ENCODE measurements at regions not wholly inside any gene's neighbourhood (a gene's known extent, or its start where the extent isn't known, plus 50 kb on each side); places are given as distances from the start of the nearest gene placed in this dataset.

GRCh38 chr2:67221266-67221665 is 175.9 kb upstream of the ETAA1 start:
- no peak overlapping the region for H2AFZ ChIP-seq (ENCODE audit: low read depth, low read length)
- intact Hi-C loops (cut with micrococcal nuclease): no loop called here
- ChIA-PET POLR2A (no interaction called here), CTCF (interaction anchor here (1.0 to 1.3 kb wide), 3 partner anchors 52 to 619 kb away, joined by 3 to 4 read pairs (median 3); no protein-coding TSS in a partner anchor)
- no peaks in the 10 kb centered on the region for H4K20me1 ChIP-seq (replicated peaks; ENCODE audit: control insufficient read depth, extremely low read depth, insufficient read depth, low read length)
- no peaks in the 10 kb centered on the region for H3K27me3 ChIP-seq (ENCODE audit: control insufficient read depth in 2 of 2, insufficient read depth in 2 of 2, low read length in 2 of 2)
- FAIRE-seq (no peak), DNase-seq (ENCODE audit: low read depth, low spot score) (no peak)
- no peak overlapping the region for H3K9ac ChIP-seq (replicated peaks; ENCODE audit: extremely low read depth, insufficient read depth, low read length)
- H3K9me1 ChIP-seq (replicated peaks; ENCODE audit: control insufficient read depth, extremely low read depth, insufficient read depth, low read length): no peaks in the 10 kb centered on the region
- no peak for TF ChIP-seq MYC (IDR thresholded peaks at IDR 0.05; ENCODE audit: low read depth, low read length)
- H3K4me3 ChIP-seq (replicated peaks in 1 of 3; ENCODE audit: insufficient read depth in 1 of 3, low read depth in 1 of 3, low read length in 3 of 3): no peak overlapping the region
- H3K36me3 ChIP-seq (ENCODE audit: control insufficient read depth in 2 of 2, extremely low read depth in 1 of 2, insufficient read depth in 2 of 2, low read length in 2 of 2): no peaks in the 10 kb centered on the region
- H3K9me3 ChIP-seq (replicated peaks; ENCODE audit: control insufficient read depth, insufficient read depth, low read length): no peaks in the 10 kb centered on the region
- no peaks in the 10 kb centered on the region for H3K4me1 ChIP-seq (ENCODE audit: control insufficient read depth, extremely low read depth, insufficient read depth, low read length)
- dilution Hi-C loops (cut with MboI; ENCODE audit: extremely low pct_ligation_motif_present, low sequenced_read_pairs): no loop called here
- no peaks in the 10 kb centered on the region for H3K79me2 ChIP-seq (ENCODE audit: control insufficient read depth, insufficient read depth, low read length)
- H3K4me2 ChIP-seq (ENCODE audit: insufficient read depth, low read length): no peak overlapping the region
- no TSS peak for BruUV-seq (replicated peaks)
- no peak overlapping the region for H3K27ac ChIP-seq (ENCODE audit: insufficient read depth, low read depth, low read length)

DNA sequence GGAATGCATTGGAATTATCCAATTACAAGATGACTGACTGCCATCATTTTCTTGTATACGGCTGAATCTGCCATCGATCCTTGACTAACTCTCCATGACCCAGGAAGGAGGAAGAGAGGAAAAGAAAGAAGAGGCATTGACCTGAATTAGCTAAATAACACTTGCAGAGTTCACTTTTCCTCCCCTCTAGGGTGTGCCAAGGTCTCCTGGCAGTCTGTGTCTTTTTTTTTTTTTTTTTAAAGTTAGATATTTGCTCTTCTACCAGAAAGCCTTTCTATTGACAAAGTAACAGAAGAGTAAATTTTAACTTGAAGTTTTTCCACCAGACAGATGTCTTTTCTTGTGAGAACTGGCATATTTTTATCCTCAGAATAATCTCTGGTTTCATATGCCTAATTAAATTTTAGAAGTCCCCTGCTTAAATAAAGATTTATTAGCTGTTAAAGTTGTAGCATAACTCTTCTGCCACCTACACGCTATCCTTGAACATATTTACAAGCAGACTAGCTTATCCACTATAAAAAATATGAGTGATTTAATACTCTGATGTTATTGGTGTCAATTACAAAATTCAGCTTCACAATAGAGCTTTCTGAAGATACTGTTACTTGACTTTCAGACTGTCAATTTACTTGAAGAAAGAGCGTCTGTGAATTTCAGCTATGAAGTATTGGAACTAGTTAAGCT is 171.7 kb upstream of the ETAA1 start:
- Histone ChIP-seq H3K4me2 (ENCODE audit: insufficient read depth, low read length) (no peak overlapping the region), H2AFZ (ENCODE audit: low read depth, low read length) (no peak overlapping the region), H3K9ac (replicated peaks; ENCODE audit: extremely low read depth, insufficient read depth, low read length) (no peak overlapping the region), H3K4me1 (ENCODE audit: control insufficient read depth, extremely low read depth, insufficient read depth, low read length) (no peaks in the 10 kb centered on the region), H4K20me1 (replicated peaks; ENCODE audit: control insufficient read depth, extremely low read depth, insufficient read depth, low read length) (no peaks in the 10 kb centered on the region), H3K9me3 (replicated peaks; ENCODE audit: control insufficient read depth, insufficient read depth, low read length) (no peaks in the 10 kb centered on the region), H3K27ac (ENCODE audit: insufficient read depth, low read depth, low read length) (no peak overlapping the region), H3K27me3 (ENCODE audit: control insufficient read depth in 2 of 2, insufficient read depth in 2 of 2, low read length in 2 of 2) (no peaks in the 10 kb centered on the region), H3K9me1 (replicated peaks; ENCODE audit: control insufficient read depth, extremely low read depth, insufficient read depth, low read length) (no peaks in the 10 kb centered on the region), H3K4me3 (replicated peaks in 1 of 3; ENCODE audit: insufficient read depth in 1 of 3, low read depth in 1 of 3, low read length in 3 of 3) (no peak overlapping the region), H3K36me3 (ENCODE audit: control insufficient read depth in 2 of 2, extremely low read depth in 1 of 2, insufficient read depth in 2 of 2, low read length in 2 of 2) (no peaks in the 10 kb centered on the region), H3K79me2 (ENCODE audit: control insufficient read depth, insufficient read depth, low read length) (no peaks in the 10 kb centered on the region)
- no peak for FAIRE-seq
- TF ChIP-seq JUN (IDR thresholded peaks at IDR 0.05; ENCODE audit: borderline replicate concordance, insufficient read depth, insufficient read length, low read depth): no peak
- TF ChIP-seq POLR2A (IDR thresholded peaks at IDR 0.05; ENCODE audit: low read depth, low read length): no peak
- TF ChIP-seq EZH2 (IDR thresholded peaks at IDR 0.05; ENCODE audit: borderline replicate concordance, low read depth, low read length, severe bottlenecking): no peak
- no peak for TF ChIP-seq FOS (IDR thresholded peaks at IDR 0.05; ENCODE audit: borderline replicate concordance, insufficient read depth, low read length)
- no peak for TF ChIP-seq CTCF (IDR thresholded peaks at IDR 0.05; ENCODE audit: extremely low read depth in 1 of 2, insufficient read depth in 1 of 2, low read depth in 1 of 2, low read length in 2 of 2)
- no peak for TF ChIP-seq POLR2AphosphoS5 (IDR thresholded peaks at IDR 0.05; ENCODE audit: insufficient read depth, low read depth, low read length)
- no peak for TF ChIP-seq GATA2 (IDR thresholded peaks at IDR 0.05; ENCODE audit: insufficient read depth, insufficient read length, low read depth, low read length)
- no peak for TF ChIP-seq MAX (IDR thresholded peaks at IDR 0.05; ENCODE audit: insufficient read depth, insufficient read length)
- no peak for TF ChIP-seq MYC (IDR thresholded peaks at IDR 0.05; ENCODE audit: low read depth, low read length)
- POLR2A ChIA-PET: no interaction called here
- no TSS peak for BruUV-seq (replicated peaks)
- CTCF ChIA-PET: interaction anchor here (0.9 to 1.3 kb wide), 3 partner anchors 9 to 79 kb away, joined by 3 to 4 read pairs (median 4); no protein-coding TSS in a partner anchor
- intact Hi-C loops (cut with micrococcal nuclease): no loop called here
- no peak for DNase-seq (ENCODE audit: low read depth, low spot score)
- dilution Hi-C loops (cut with MboI; ENCODE audit: extremely low pct_ligation_motif_present, low sequenced_read_pairs): no loop called here

All from endothelial cell of umbilical vein (primary cell).